Breast epithelium (tissue), 4 donors: ENCODE measurements at regions not wholly inside any gene's neighbourhood (a gene's known extent, or its start where the extent isn't known, plus 50 kb on each side); places are given as distances from the start of the nearest gene placed in this dataset.

Experiments used
- DNase-seq, 2 donors: peaks; one replicate each; pipeline ENCODE4 v3.0.0-alpha.2; 2019; ENCODE audit warnings: low spot score in 2 of 2
- H3K27ac ChIP-seq, 2 donors: fragments of 200-600 bp; sonication (generic) in 1 of 2; one replicate each; pipeline ENCODE4 v1.5.1; 2016 to 2019; ENCODE audit warnings: mild to moderate bottlenecking in 1 of 2
- H3K27me3 ChIP-seq, 2 donors: fragments of 200-600 bp; sonication (generic) in 1 of 2; one replicate each; pipeline versions ENCODE4 v1.5.1 to v1.6.0; 2017 to 2019; ENCODE audit warnings: control low read depth in 1 of 2, mild to moderate bottlenecking in 1 of 2
- H3K36me3 ChIP-seq: fragments of 200-600 bp; one replicate; pipeline ENCODE4 v1.5.1; 2019
- H3K4me1 ChIP-seq, 2 donors: fragments of 200-600 bp; sonication (generic); one replicate each; pipeline ENCODE4 v1.5.1; 2016 to 2019; ENCODE audit warnings: control low read depth in 1 of 2
- H3K4me3 ChIP-seq, 3 donors: fragments of 200-600 bp; sonication (generic); 1 replicate in 2 of 3; 2 replicates in 1 of 3; pipeline ENCODE4 v1.5.1; 2016 to 2019; ENCODE audit warnings: mild to moderate bottlenecking in 3 of 3, moderate library complexity in 2 of 3
- H3K9me3 ChIP-seq, 2 donors: fragments of 200-600 bp; sonication (generic) in 1 of 2; one replicate each; pipeline ENCODE4 v1.5.1; 2016 to 2019; ENCODE audit warnings: control low read depth in 1 of 2
- CTCF ChIP-seq, 3 donors: fragments of 450-650 bp; IDR thresholded peaks; one replicate each; pipeline ENCODE4 v1.5.1; 2016 to 2017; ENCODE audit warnings: antibody characterized with exemption in 3 of 3, mild to moderate bottlenecking in 3 of 3, moderate library complexity in 3 of 3
- POLR2A ChIP-seq: fragments of 450-650 bp; IDR thresholded peaks from one replicate; pipeline ENCODE4 v1.6.1; 2016; ENCODE audit warnings: antibody characterized with exemption, mild to moderate bottlenecking, moderate library complexity
- POLR2AphosphoS5 ChIP-seq, 3 donors: sonication (generic); formaldehyde crosslinking; IDR thresholded peaks; one replicate each; pipeline ENCODE4 v1.6.1; 2017; ENCODE audit warnings: antibody characterized with exemption in 3 of 3
- intact Hi-C: fragments of 100-400 bp; cut with DNase I; formaldehyde crosslinking; loops from one replicate; pipeline ENCODE4 v1.15.1; 2023; ENCODE audit warnings: low total_unique reads

GRCh38 chr7:69518705-69519077 lies 79.6 kb upstream of the AUTS2 start:
- Histone ChIP-seq H3K36me3 (no peaks in the 10 kb centered on the region), H3K4me1 (no peaks in the 10 kb centered on the region), H3K4me3 (no peak overlapping the region), H3K27ac (no peak overlapping the region), H3K9me3 (no peaks in the 10 kb centered on the region), H3K27me3 (no peaks in the 10 kb centered on the region)
- no peak for DNase-seq
- intact Hi-C loops: no loop called here
- TF ChIP-seq POLR2A (no peak), POLR2AphosphoS5 (IDR thresholded peaks at IDR 0.05) (no peak), CTCF (IDR thresholded peaks at IDR 0.05) (no peak)

GRCh38 chr7:69526570-69526969 lies 71.7 kb upstream of the AUTS2 start:
- Histone ChIP-seq H3K27me3 (no peaks in the 10 kb centered on the region), H3K36me3 (no peaks in the 10 kb centered on the region), H3K27ac (no peak overlapping the region), H3K4me3 (no peak overlapping the region), H3K9me3 (no peaks in the 10 kb centered on the region), H3K4me1 (no peaks in the 10 kb centered on the region)
- intact Hi-C loops: no loop called here
- no peak for DNase-seq
- TF ChIP-seq POLR2A: no peak
- no peak for TF ChIP-seq CTCF (IDR thresholded peaks at IDR 0.05)
- no peak for TF ChIP-seq POLR2AphosphoS5 (IDR thresholded peaks at IDR 0.05)

- no peak overlapping the region for H3K27ac ChIP-seq
- no peak for DNase-seq
Measured at GRCh38 chr7:69527706-69528105, 70.6 kb upstream of the AUTS2 start.

GRCh38 chr7:69531050-69531449 lies 67.2 kb upstream of the AUTS2 start:
- no peak overlapping the region for H3K4me3 ChIP-seq
- H3K4me1 ChIP-seq: no peaks in the 10 kb centered on the region
- no peak for TF ChIP-seq POLR2A
- TF ChIP-seq POLR2AphosphoS5 (IDR thresholded peaks at IDR 0.05): no peak
- no peak for TF ChIP-seq CTCF (IDR thresholded peaks at IDR 0.05)
- H3K36me3 ChIP-seq: no peaks in the 10 kb centered on the region
- intact Hi-C loops: no loop called here
- no peaks in the 10 kb centered on the region for H3K9me3 ChIP-seq
- no peak overlapping the region for H3K27ac ChIP-seq
- DNase-seq: no peak
- H3K27me3 ChIP-seq: no peaks in the 10 kb centered on the region

More at GRCh38 chr7:69527706-69528105, 70.6 kb upstream of the AUTS2 start:
- no peaks in the 10 kb centered on the region for H3K4me1 ChIP-seq
- no peak overlapping the region for H3K4me3 ChIP-seq
- no peaks in the 10 kb centered on the region for H3K27me3 ChIP-seq
- TF ChIP-seq POLR2AphosphoS5 (IDR thresholded peaks at IDR 0.05): no peak
- no peak for TF ChIP-seq CTCF (IDR thresholded peaks at IDR 0.05)
- TF ChIP-seq POLR2A: no peak
- no peaks in the 10 kb centered on the region for H3K36me3 ChIP-seq
- no peaks in the 10 kb centered on the region for H3K9me3 ChIP-seq
- intact Hi-C loops: no loop called here

GRCh38 chr7:69534461-69535041 lies 63.7 kb upstream of the AUTS2 start:
- no peak for DNase-seq
- no peak for TF ChIP-seq POLR2A
- no peak for TF ChIP-seq POLR2AphosphoS5 (IDR thresholded peaks at IDR 0.05)
- no peak for TF ChIP-seq CTCF (IDR thresholded peaks at IDR 0.05)

More at GRCh38 chr7:69534461-69535041, 63.7 kb upstream of the AUTS2 start:
- Histone ChIP-seq H3K4me1 (no peaks in the 10 kb centered on the region), H3K4me3 (no peak overlapping the region), H3K36me3 (no peaks in the 10 kb centered on the region), H3K27ac (no peak overlapping the region), H3K9me3 (no peaks in the 10 kb centered on the region), H3K27me3 (no peaks in the 10 kb centered on the region)
- intact Hi-C loops: no loop called here
